ENCODE measurements at regions not wholly inside any gene's neighbourhood (a gene's known extent, or its start where the extent isn't known, plus 50 kb on each side); places are given as distances from the start of the nearest gene placed in this dataset.

GRCh38 chr2:123415678-123416077 lies 609.4 kb upstream of the CNTNAP5 start:
- TF ChIP-seq, protein P1, sequence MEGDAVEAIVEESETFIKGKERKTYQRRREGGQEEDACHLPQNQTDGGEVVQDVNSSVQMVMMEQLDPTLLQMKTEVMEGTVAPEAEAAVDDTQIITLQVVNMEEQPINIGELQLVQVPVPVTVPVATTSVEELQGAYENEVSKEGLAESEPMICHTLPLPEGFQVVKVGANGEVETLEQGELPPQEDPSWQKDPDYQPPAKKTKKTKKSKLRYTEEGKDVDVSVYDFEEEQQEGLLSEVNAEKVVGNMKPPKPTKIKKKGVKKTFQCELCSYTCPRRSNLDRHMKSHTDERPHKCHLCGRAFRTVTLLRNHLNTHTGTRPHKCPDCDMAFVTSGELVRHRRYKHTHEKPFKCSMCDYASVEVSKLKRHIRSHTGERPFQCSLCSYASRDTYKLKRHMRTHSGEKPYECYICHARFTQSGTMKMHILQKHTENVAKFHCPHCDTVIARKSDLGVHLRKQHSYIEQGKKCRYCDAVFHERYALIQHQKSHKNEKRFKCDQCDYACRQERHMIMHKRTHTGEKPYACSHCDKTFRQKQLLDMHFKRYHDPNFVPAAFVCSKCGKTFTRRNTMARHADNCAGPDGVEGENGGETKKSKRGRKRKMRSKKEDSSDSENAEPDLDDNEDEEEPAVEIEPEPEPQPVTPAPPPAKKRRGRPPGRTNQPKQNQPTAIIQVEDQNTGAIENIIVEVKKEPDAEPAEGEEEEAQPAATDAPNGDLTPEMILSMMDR (IDR thresholded peaks at IDR 0.05; ENCODE audit: insufficient read depth, low read depth, low read length) = no peak
- no peak for TF ChIP-seq EZH2 (IDR thresholded peaks at IDR 0.05; ENCODE audit: insufficient read depth, low read length)
